C4-2B (cell line): ENCODE measurements at regions not wholly inside any gene's neighbourhood (a gene's known extent, or its start where the extent isn't known, plus 50 kb on each side); places are given as distances from the start of the nearest gene placed in this dataset.

Experiments
- H3K27ac ChIP-seq: fragments of 450-650 bp; 2 replicates; pipeline ENCODE4 v1.5.1; 2017
- CTCF ChIP-seq: fragments of 450-650 bp; conservative IDR thresholded peaks from 2 replicates; pipeline ENCODE4 v1.5.1; 2017; ENCODE audit warnings: mild to moderate bottlenecking
- ZFX ChIP-seq: fragments of 450-650 bp; IDR thresholded peaks from 2 replicates; pipeline ENCODE4 v1.6.1; 2017

GRCh38 chr1:60423146-60423780 is 349.7 kb upstream of the C1orf87 start:
- no peak for TF ChIP-seq CTCF
- TF ChIP-seq ZFX: no peak
- H3K27ac ChIP-seq: no peak overlapping the region

- H3K27ac ChIP-seq: no peak overlapping the region
- TF ChIP-seq CTCF (no peak), ZFX (no peak)
These were observed 348.4 kb upstream of the C1orf87 start for GRCh38 chr1:60421965-60422364.

GRCh38 chr1:60419023-60419422 is 345.5 kb upstream of the C1orf87 start:
- no peak overlapping the region for H3K27ac ChIP-seq
- TF ChIP-seq ZFX (no peak), CTCF (no peak)

- TF ChIP-seq CTCF (no peak), ZFX (no peak)
- H3K27ac ChIP-seq: no peak overlapping the region
These were observed 342.1 kb upstream of the C1orf87 start for GRCh38 chr1:60415696-60416095.

- TF ChIP-seq CTCF: no peak
- TF ChIP-seq ZFX: no peak
- no peak overlapping the region for H3K27ac ChIP-seq
These were observed 339.5 kb upstream of the C1orf87 start for GRCh38 chr1:60413091-60413490.

GRCh38 chr1:60411591-60411990 is 338.0 kb upstream of the C1orf87 start:
- no peak overlapping the region for H3K27ac ChIP-seq
- TF ChIP-seq ZFX (no peak), CTCF (no peak)

GRCh38 chr1:60402816-60403215 is 329.2 kb upstream of the C1orf87 start:
- TF ChIP-seq CTCF (no peak), ZFX (no peak)
- H3K27ac ChIP-seq: no peak overlapping the region
